ENCODE measurements at regions not wholly inside any gene's neighbourhood (a gene's known extent, or its start where the extent isn't known, plus 50 kb on each side); places are given as distances from the start of the nearest gene placed in this dataset.
"Not testable (repeated sequence)": the region's sequence is repeated elsewhere in the genome, so short reads cannot be mapped to it uniquely, and the experiment has no call there.

DNA sequence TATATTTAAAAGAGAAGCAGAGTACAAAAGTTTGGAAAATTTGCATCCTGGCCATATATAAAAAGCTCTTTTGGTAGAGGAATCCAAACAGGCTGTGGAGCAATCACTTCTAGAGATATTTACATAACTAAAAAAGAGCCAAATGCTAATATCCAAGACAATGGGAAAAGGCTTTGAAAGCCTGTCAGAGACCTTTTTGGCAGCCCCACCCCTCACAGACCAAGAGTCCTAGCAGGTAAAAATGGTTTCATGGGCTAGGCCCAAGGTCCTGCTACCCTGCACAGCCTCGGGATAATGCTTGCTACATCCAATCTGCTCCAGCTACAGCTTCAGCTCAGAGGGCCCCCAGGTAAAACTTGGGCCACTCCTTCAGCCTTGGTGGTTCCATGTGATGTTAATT is 430.2 kb upstream of the KCND2 start:
- no peak overlapping the region for H3K4me3 Mint-ChIP-seq
- TF ChIP-seq, protein P1, sequence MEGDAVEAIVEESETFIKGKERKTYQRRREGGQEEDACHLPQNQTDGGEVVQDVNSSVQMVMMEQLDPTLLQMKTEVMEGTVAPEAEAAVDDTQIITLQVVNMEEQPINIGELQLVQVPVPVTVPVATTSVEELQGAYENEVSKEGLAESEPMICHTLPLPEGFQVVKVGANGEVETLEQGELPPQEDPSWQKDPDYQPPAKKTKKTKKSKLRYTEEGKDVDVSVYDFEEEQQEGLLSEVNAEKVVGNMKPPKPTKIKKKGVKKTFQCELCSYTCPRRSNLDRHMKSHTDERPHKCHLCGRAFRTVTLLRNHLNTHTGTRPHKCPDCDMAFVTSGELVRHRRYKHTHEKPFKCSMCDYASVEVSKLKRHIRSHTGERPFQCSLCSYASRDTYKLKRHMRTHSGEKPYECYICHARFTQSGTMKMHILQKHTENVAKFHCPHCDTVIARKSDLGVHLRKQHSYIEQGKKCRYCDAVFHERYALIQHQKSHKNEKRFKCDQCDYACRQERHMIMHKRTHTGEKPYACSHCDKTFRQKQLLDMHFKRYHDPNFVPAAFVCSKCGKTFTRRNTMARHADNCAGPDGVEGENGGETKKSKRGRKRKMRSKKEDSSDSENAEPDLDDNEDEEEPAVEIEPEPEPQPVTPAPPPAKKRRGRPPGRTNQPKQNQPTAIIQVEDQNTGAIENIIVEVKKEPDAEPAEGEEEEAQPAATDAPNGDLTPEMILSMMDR (IDR thresholded peaks at IDR 0.05), result no peak

DNA sequence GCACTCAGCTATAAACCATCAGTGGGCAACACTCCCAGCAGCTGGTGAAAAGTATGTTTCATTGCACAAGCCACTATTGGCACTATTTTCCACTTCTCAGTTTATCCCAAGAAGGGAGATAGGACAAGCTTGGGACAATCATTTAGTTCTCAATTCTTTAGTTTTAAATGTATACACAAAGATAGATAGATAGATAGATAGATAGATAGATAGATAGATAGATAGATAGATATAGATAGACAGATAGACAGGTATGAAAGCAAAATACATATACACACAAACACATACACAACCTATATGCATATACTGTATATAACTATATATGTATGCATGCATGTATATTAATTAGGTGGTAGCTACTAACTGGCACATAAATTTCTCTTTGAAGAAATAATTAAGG is 411.6 kb upstream of the KCND2 start:
- CTCF ChIA-PET, result no interaction called here
- Mint-ChIP-seq H3K36me3 (ENCODE audit: low read depth) (no peaks in the 10 kb centered on the region), H3K4me3 (no peak overlapping the region), H3K4me1 (no peaks in the 10 kb centered on the region), H3K27ac (no peak overlapping the region), H3K9me3 (peaks cover 6% of the 10 kb centered on the region), H3K27me3 (no peaks in the 10 kb centered on the region)
- ATAC-seq (ENCODE audit: low read depth) (no peak), DNase-seq (no peak)
- TF ChIP-seq, protein P1 (IDR thresholded peaks at IDR 0.05), result no peak
- POLR2A ChIA-PET, result no interaction called here
- intact Hi-C loops (cut with micrococcal nuclease), result no loop called here

More for the DNA sequence above, 430.2 kb upstream of the KCND2 start:
- ChIA-PET POLR2A (no interaction called here), CTCF (no interaction called here)
- no peak for ATAC-seq (ENCODE audit: low read depth)
- Mint-ChIP-seq H3K36me3 (ENCODE audit: low read depth) (no peaks in the 10 kb centered on the region), H3K27me3 (no peaks in the 10 kb centered on the region), H3K27ac (no peak overlapping the region), H3K9me3 (peaks cover 16% of the 10 kb centered on the region), H3K4me1 (no peaks in the 10 kb centered on the region)
- no peak for DNase-seq
- intact Hi-C loops (cut with micrococcal nuclease), result no loop called here

DNA sequence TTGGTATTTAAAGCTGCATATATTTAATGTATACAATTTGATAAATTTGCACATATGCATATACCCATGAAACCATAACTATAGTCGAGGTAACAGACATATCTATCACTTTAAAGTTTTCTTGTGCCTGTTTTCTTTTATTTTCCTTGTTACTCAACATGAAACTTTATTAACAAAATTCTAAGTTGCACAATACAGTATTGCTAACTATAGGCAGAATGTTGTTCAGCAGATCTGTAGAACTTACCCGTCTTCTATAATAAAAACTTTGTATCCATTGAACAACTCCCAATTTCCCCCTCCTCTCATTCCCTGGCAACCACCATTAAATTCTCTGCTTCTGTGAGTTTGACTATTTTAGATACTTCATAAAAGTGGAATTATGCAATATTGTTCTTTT is 404.6 kb upstream of the KCND2 start:
- CTCF ChIA-PET, result no interaction called here
- POLR2A ChIA-PET, result no interaction called here
- no peak overlapping the region for H3K4me3 Mint-ChIP-seq
- no peaks in the 10 kb centered on the region for H3K4me1 Mint-ChIP-seq
- intact Hi-C loops (cut with micrococcal nuclease), result no loop called here
- peaks cover 2% of the 10 kb centered on the region for H3K9me3 Mint-ChIP-seq
- ATAC-seq (ENCODE audit: low read depth), result no peak
- TF ChIP-seq, protein P1 (IDR thresholded peaks at IDR 0.05), result no peak
- DNase-seq, result no peak
- H3K27me3 Mint-ChIP-seq, result no peaks in the 10 kb centered on the region
- H3K27ac Mint-ChIP-seq, result no peak overlapping the region
- H3K36me3 Mint-ChIP-seq (ENCODE audit: low read depth), result no peaks in the 10 kb centered on the region

DNA sequence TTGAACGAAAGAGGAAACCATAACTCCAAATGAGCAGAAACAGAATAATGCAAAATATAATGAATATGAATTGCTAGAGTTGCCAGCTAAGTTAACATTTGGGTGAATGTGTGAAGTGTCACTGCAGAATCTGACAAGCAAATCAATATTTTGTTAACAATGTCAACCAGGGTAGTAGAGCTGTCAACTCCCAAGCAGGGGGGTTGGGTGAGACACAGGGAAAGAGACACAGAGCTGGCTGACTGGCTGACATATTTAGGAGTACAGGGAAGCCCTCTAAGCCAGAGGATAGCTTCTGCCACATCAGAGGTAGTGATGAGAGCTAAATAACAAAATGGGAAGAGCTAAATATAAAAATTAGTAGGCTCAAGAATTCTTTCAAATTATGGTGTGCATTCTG is 393.1 kb upstream of the KCND2 start:
- DNase-seq (no peak), ATAC-seq (ENCODE audit: low read depth) (no peak)
- TF ChIP-seq, protein P1 (IDR thresholded peaks at IDR 0.05), result no peak
- no peak overlapping the region for H3K4me3 Mint-ChIP-seq
- no peaks in the 10 kb centered on the region for H3K36me3 Mint-ChIP-seq (ENCODE audit: low read depth)
- no peaks in the 10 kb centered on the region for H3K4me1 Mint-ChIP-seq
- CTCF ChIA-PET, result no interaction called here
- POLR2A ChIA-PET, result no interaction called here
- no peak overlapping the region for H3K27ac Mint-ChIP-seq
- intact Hi-C loops (cut with micrococcal nuclease), result no loop called here
- peaks cover 9% of the 10 kb centered on the region for H3K9me3 Mint-ChIP-seq
- no peaks in the 10 kb centered on the region for H3K27me3 Mint-ChIP-seq

DNA sequence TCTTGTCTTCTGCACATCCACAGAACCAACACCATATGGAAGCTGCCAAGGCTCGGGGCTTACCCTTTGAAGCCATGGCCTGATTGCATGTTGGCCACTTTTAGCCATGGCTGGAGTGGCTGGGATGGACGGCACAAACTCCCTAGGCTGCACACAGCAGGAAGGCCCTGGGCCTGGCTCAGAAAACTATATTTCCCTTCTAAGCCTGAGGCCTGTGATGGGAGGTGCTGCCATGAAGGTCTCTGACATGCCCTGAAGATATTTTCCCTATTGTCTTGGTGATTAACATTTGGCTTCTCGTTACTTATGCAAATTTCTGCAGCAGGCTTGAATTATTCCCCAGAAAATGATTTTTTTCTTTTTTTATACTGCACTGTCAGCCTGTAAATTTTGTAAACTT is 387.0 kb upstream of the KCND2 start:
- Mint-ChIP-seq H3K27ac (no peak overlapping the region), H3K27me3 (no peaks in the 10 kb centered on the region), H3K4me1 (no peaks in the 10 kb centered on the region), H3K9me3 (peaks cover 9% of the 10 kb centered on the region), H3K4me3 (no peak overlapping the region), H3K36me3 (ENCODE audit: low read depth) (no peaks in the 10 kb centered on the region)
- intact Hi-C loops (cut with micrococcal nuclease), result no loop called here
- CTCF ChIA-PET, result no interaction called here
- DNase-seq (no peak), ATAC-seq (ENCODE audit: low read depth) (no peak)
- POLR2A ChIA-PET, result no interaction called here
- TF ChIP-seq, protein P1 (IDR thresholded peaks at IDR 0.05), result no peak

- H3K36me3 Mint-ChIP-seq (ENCODE audit: low read depth); H3K4me1 Mint-ChIP-seq; POLR2A ChIA-PET; H3K27me3 Mint-ChIP-seq; H3K4me3 Mint-ChIP-seq; intact Hi-C loops (cut with micrococcal nuclease); H3K9me3 Mint-ChIP-seq; ATAC-seq (ENCODE audit: low read depth); H3K27ac Mint-ChIP-seq; CTCF ChIA-PET; DNase-seq: not testable (repeated sequence)
Observed at GRCh38 chr7:119886525-119886924, 386.4 kb upstream of the KCND2 start.
